ENCODE measurements at regions not wholly inside any gene's neighbourhood (a gene's known extent, or its start where the extent isn't known, plus 50 kb on each side); places are given as distances from the start of the nearest gene placed in this dataset.

GRCh38 chr10:9038146-9038714 lies 983.7 kb downstream of the GATA3 start:
- DNase-seq (ENCODE audit: low spot score) = no peak
- Histone ChIP-seq H3K9ac (ENCODE audit: low read depth in 1 of 2, low read length in 2 of 2) (no peak overlapping the region), H3K27me3 (ENCODE audit: control insufficient read depth in 4 of 4, insufficient read depth in 4 of 4, low read length in 3 of 4) (no peaks in the 10 kb centered on the region), H3K27ac (ENCODE audit: low read depth in 1 of 2, low read length in 2 of 2) (no peak overlapping the region), H3K36me3 (ENCODE audit: control insufficient read depth in 4 of 4, insufficient read depth in 3 of 4, low read depth in 1 of 4, low read length in 3 of 4) (no peaks in the 10 kb centered on the region), H3K4me1 (ENCODE audit: control insufficient read depth in 4 of 4, insufficient read depth in 4 of 4, low read length in 3 of 4) (peaks cover 0 to 7% (median 1%) of the 10 kb centered on the region in 4 donors), H3K4me3 (ENCODE audit: low read depth in 1 of 3, low read length in 3 of 3) (no peak overlapping the region), H3K9me3 (ENCODE audit: control insufficient read depth in 4 of 4, low read length in 3 of 4) (no peaks in the 10 kb centered on the region)
- WGBS = 43% methylated on average over 4 of the region's 4 CpGs
- TF ChIP-seq YY1 (IDR thresholded peaks at IDR 0.05) = no peak
- no peak for TF ChIP-seq FOXA2 (IDR thresholded peaks at IDR 0.05)
- peak in 1 of 2 donors; percentile 96 for TF ChIP-seq EGR1 (IDR thresholded peaks at IDR 0.05; ENCODE audit: low read depth in 2 of 2)
- TF ChIP-seq RAD21 (IDR thresholded peaks at IDR 0.05) = peak in 1 of 2 donors; percentile 8
- TF ChIP-seq SP1 (IDR thresholded peaks at IDR 0.05) = no peak
- TF ChIP-seq JUND (IDR thresholded peaks at IDR 0.05) = no peak
- peak in 1 of 2 donors; percentile 38 for TF ChIP-seq HNF4A (conservative IDR thresholded peaks at IDR 0.05)
- TF ChIP-seq RXRA (IDR thresholded peaks at IDR 0.05) = peak in 1 of 2 donors; percentile 58
- TF ChIP-seq ATF3 (IDR thresholded peaks at IDR 0.05) = no peak

- Histone ChIP-seq H3K9ac (ENCODE audit: low read depth in 1 of 2, low read length in 2 of 2) (no peak overlapping the region), H3K27ac (ENCODE audit: low read depth in 1 of 2, low read length in 2 of 2) (no peak overlapping the region), H3K9me3 (ENCODE audit: control insufficient read depth in 4 of 4, low read length in 3 of 4) (peaks cover 0 to 5% (median 0%) of the 10 kb centered on the region in 4 donors), H3K36me3 (ENCODE audit: control insufficient read depth in 4 of 4, insufficient read depth in 3 of 4, low read depth in 1 of 4, low read length in 3 of 4) (no peaks in the 10 kb centered on the region), H3K4me1 (ENCODE audit: control insufficient read depth in 4 of 4, insufficient read depth in 4 of 4, low read length in 3 of 4) (peaks cover 0 to 2% (median 0%) of the 10 kb centered on the region in 4 donors), H3K4me3 (ENCODE audit: low read depth in 1 of 3, low read length in 3 of 3) (no peak overlapping the region), H3K27me3 (ENCODE audit: control insufficient read depth in 4 of 4, insufficient read depth in 4 of 4, low read length in 3 of 4) (peaks cover 0 to 4% (median 0%) of the 10 kb centered on the region in 4 donors)
- TF ChIP-seq CTCF (IDR thresholded peaks at IDR 0.05; ENCODE audit: low read depth, low read length, missing input control) (no peak), MAX (IDR thresholded peaks at IDR 0.05) (no peak), EGR1 (IDR thresholded peaks at IDR 0.05; ENCODE audit: low read depth in 2 of 2) (no peak), RXRA (IDR thresholded peaks at IDR 0.05) (no peak), NR2F2 (IDR thresholded peaks at IDR 0.05) (no peak), JUND (IDR thresholded peaks at IDR 0.05) (no peak), FOXA1 (IDR thresholded peaks at IDR 0.05) (no peak), ATF3 (IDR thresholded peaks at IDR 0.05) (no peak), SP1 (IDR thresholded peaks at IDR 0.05) (no peak), HNF4A (conservative IDR thresholded peaks at IDR 0.05) (no peak), ZBTB33 (IDR thresholded peaks at IDR 0.05) (no peak), TAF1 (conservative IDR thresholded peaks at IDR 0.05) (no peak), REST (IDR thresholded peaks at IDR 0.05) (no peak), FOXA2 (IDR thresholded peaks at IDR 0.05) (no peak), RAD21 (IDR thresholded peaks at IDR 0.05) (no peak), YY1 (IDR thresholded peaks at IDR 0.05) (no peak), HNF4G (IDR thresholded peaks at IDR 0.05) (no peak)
- DNase-seq (ENCODE audit: low spot score) = no peak
- 72% methylated on average over 2 of the region's 2 CpGs for WGBS
Measured at GRCh38 chr10:9043466-9043865, 989.0 kb downstream of the GATA3 start.
